ENCODE measurements at regions not wholly inside any gene's neighbourhood (a gene's known extent, or its start where the extent isn't known, plus 50 kb on each side); places are given as distances from the start of the nearest gene placed in this dataset.

GRCh38 chr16:86196687-86197391, 297.9 kb downstream of the IRF8 start:
- TF ChIP-seq, protein P1, sequence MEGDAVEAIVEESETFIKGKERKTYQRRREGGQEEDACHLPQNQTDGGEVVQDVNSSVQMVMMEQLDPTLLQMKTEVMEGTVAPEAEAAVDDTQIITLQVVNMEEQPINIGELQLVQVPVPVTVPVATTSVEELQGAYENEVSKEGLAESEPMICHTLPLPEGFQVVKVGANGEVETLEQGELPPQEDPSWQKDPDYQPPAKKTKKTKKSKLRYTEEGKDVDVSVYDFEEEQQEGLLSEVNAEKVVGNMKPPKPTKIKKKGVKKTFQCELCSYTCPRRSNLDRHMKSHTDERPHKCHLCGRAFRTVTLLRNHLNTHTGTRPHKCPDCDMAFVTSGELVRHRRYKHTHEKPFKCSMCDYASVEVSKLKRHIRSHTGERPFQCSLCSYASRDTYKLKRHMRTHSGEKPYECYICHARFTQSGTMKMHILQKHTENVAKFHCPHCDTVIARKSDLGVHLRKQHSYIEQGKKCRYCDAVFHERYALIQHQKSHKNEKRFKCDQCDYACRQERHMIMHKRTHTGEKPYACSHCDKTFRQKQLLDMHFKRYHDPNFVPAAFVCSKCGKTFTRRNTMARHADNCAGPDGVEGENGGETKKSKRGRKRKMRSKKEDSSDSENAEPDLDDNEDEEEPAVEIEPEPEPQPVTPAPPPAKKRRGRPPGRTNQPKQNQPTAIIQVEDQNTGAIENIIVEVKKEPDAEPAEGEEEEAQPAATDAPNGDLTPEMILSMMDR (IDR thresholded peaks at IDR 0.05) = no peak
- TF ChIP-seq POLR2A (IDR thresholded peaks at IDR 0.05) = no peak

All from lower leg skin (tissue), 3 donors.